DOHH2 (cell line): ENCODE measurements at regions not wholly inside any gene's neighbourhood (a gene's known extent, or its start where the extent isn't known, plus 50 kb on each side); places are given as distances from the start of the nearest gene placed in this dataset.

Experiments used
- H3F3A ChIP-seq: fragments of 200-600 bp; sonication (generic), shearing (Covaris generic); 2 replicates; pipeline ENCODE4 v1.6.0; 2016; ENCODE audit warnings: antibody characterized with exemption, mild to moderate bottlenecking; ENCODE audit not compliant: control insufficient read depth, insufficient read depth
- H3K27ac ChIP-seq: fragments of 200-600 bp; sonication (generic); 2 replicates; pipeline ENCODE4 v1.5.1; 2014; ENCODE audit warnings: low read depth, mild to moderate bottlenecking, low read length, moderate library complexity
- H3K27me3 ChIP-seq: fragments of 200-600 bp; sonication (generic); 2 replicates; pipeline ENCODE4 v1.6.1; 2014; ENCODE audit warnings: mild to moderate bottlenecking, low read length, mixed read lengths; ENCODE audit not compliant: control insufficient read depth
- H3K36me3 ChIP-seq: fragments of 200-600 bp; sonication (generic); 2 replicates; pipeline ENCODE4 v1.6.1; 2014; ENCODE audit warnings: mild to moderate bottlenecking, low read length, moderate library complexity, mixed read lengths; ENCODE audit not compliant: control insufficient read depth
- H3K4me1 ChIP-seq: fragments of 200-600 bp; sonication (generic); 2 replicates; pipeline ENCODE4 v1.6.1; 2014; ENCODE audit warnings: mild to moderate bottlenecking, low read length, mixed read lengths; ENCODE audit not compliant: control insufficient read depth
- H3K4me2 ChIP-seq: fragments of 200-600 bp; sonication (generic); 2 replicates; pipeline ENCODE4 v1.6.0; 2014; ENCODE audit warnings: mild to moderate bottlenecking, low read length, moderate library complexity
- H3K4me3 ChIP-seq: fragments of 200-600 bp; sonication (generic); 2 replicates; pipeline ENCODE4 v1.5.1; 2014; ENCODE audit warnings: mild to moderate bottlenecking, low read length, mixed read lengths
- H3K79me2 ChIP-seq: fragments of 200-600 bp; sonication (generic); 2 replicates; pipeline ENCODE4 v1.6.1; 2014; ENCODE audit warnings: mild to moderate bottlenecking, low read length, mixed read lengths; ENCODE audit not compliant: control insufficient read depth
- H3K9me2 ChIP-seq: fragments of 200-600 bp; sonication (generic); replicated peaks from 2 replicates; pipeline ENCODE4 v1.6.1; 2014; ENCODE audit warnings: mild to moderate bottlenecking, low read length, mixed read lengths; ENCODE audit not compliant: control insufficient read depth
- H3K9me3 ChIP-seq: fragments of 200-600 bp; sonication (generic); 2 replicates; pipeline ENCODE4 v1.6.1; 2014; ENCODE audit warnings: antibody characterized with exemption, low read length, mixed read lengths; ENCODE audit not compliant: control insufficient read depth, insufficient read depth
- H4K20me1 ChIP-seq: fragments of 200-600 bp; sonication (generic); 2 replicates; pipeline ENCODE4 v1.6.0; 2014; ENCODE audit warnings: low read depth, mild to moderate bottlenecking, antibody characterized with exemption, low read length, moderate library complexity; ENCODE audit not compliant: control insufficient read depth, insufficient read depth
- EZH2phosphoT487 ChIP-seq: fragments of 200-600 bp; sonication (generic); IDR thresholded peaks from 2 replicates; pipeline ENCODE4 v1.6.1; 2017; ENCODE audit warnings: borderline replicate concordance, mild to moderate bottlenecking, antibody characterized with exemption, low read length, moderate library complexity, mixed read lengths
- TF ChIP-seq, protein P1 (sequence below): fragments of 200-600 bp; sonication (generic); IDR thresholded peaks from one replicate; pipeline ENCODE4 v1.5.1; 2014; ENCODE audit warnings: antibody characterized with exemption, mild to moderate bottlenecking, low read depth, low read length; ENCODE audit not compliant: poor library complexity, severe bottlenecking

DNA sequence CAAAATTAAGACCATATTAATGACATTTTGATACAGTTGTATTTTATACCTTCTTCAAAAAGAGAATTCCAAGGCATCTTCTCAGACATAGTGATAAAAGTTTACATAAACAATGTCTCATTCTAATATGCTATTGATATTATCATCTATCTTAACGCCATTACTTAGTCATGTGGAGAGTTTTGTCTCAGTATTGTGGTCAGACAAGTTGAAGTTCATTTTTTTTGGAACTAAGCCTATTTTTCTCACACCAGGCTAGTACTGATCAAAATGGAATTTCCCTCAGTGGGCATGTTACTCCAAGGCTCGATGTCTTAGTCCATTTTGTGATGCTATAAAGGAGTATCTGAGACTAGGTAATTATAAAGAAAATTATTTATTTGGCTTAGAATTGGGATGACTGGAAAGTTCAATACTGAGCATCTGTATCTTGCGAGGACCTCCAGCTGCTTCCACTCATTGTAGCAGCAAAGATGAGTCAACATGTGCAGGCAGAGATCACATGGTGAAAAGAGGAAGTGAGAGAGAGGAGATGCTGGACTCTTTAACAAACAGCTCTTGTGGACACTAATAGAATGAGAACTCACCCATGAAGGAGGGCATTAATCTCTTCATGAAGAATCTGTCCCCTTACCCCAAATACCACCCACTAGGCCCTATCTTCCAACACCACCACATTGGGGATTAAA lies 825.5 kb upstream of the MANEA start:
- TF ChIP-seq EZH2phosphoT487, result no peak
- TF ChIP-seq, protein P1, sequence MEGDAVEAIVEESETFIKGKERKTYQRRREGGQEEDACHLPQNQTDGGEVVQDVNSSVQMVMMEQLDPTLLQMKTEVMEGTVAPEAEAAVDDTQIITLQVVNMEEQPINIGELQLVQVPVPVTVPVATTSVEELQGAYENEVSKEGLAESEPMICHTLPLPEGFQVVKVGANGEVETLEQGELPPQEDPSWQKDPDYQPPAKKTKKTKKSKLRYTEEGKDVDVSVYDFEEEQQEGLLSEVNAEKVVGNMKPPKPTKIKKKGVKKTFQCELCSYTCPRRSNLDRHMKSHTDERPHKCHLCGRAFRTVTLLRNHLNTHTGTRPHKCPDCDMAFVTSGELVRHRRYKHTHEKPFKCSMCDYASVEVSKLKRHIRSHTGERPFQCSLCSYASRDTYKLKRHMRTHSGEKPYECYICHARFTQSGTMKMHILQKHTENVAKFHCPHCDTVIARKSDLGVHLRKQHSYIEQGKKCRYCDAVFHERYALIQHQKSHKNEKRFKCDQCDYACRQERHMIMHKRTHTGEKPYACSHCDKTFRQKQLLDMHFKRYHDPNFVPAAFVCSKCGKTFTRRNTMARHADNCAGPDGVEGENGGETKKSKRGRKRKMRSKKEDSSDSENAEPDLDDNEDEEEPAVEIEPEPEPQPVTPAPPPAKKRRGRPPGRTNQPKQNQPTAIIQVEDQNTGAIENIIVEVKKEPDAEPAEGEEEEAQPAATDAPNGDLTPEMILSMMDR, result no peak

DNA sequence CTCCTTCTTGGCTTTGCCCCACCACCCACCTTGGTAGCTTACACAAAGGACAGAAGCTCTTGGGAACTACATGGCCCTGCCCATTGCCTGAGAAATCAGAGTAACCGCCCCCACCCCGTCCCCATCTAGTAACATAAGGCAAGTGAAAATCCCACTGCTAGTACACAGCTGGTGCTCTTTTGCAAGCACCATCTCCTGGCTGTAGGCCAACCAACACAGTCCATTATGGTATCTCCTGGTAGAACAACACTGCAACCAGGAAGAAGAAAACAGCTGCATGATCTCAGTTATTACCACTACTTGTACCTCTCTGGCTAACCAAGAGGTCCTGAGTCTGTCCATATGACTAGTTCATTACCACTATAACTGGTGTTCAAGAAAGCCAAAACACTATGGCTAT lies 841.1 kb upstream of the MANEA start:
- H3K36me3 ChIP-seq, result no peaks in the 10 kb centered on the region
- no peaks in the 10 kb centered on the region for H3K79me2 ChIP-seq
- H3K9me3 ChIP-seq, result no peaks in the 10 kb centered on the region
- no peaks in the 10 kb centered on the region for H3K9me2 ChIP-seq
- no peaks in the 10 kb centered on the region for H3F3A ChIP-seq
- no peak overlapping the region for H3K4me2 ChIP-seq
- no peaks in the 10 kb centered on the region for H3K27me3 ChIP-seq
- no peaks in the 10 kb centered on the region for H4K20me1 ChIP-seq
- H3K4me1 ChIP-seq, result no peaks in the 10 kb centered on the region
- H3K4me3 ChIP-seq, result no peak overlapping the region
- no peak overlapping the region for H3K27ac ChIP-seq
- TF ChIP-seq EZH2phosphoT487, result no peak
- TF ChIP-seq, protein P1, result no peak

More for the DNA sequence above, 825.5 kb upstream of the MANEA start:
- H3K4me1 ChIP-seq, result no peaks in the 10 kb centered on the region
- H3K27ac ChIP-seq, result no peak overlapping the region
- no peak overlapping the region for H3K4me3 ChIP-seq
- no peaks in the 10 kb centered on the region for H3K36me3 ChIP-seq
- no peaks in the 10 kb centered on the region for H4K20me1 ChIP-seq
- no peaks in the 10 kb centered on the region for H3K79me2 ChIP-seq
- no peaks in the 10 kb centered on the region for H3K9me2 ChIP-seq
- no peaks in the 10 kb centered on the region for H3F3A ChIP-seq
- no peak overlapping the region for H3K4me2 ChIP-seq
- H3K27me3 ChIP-seq, result no peaks in the 10 kb centered on the region
- H3K9me3 ChIP-seq, result no peaks in the 10 kb centered on the region

DNA sequence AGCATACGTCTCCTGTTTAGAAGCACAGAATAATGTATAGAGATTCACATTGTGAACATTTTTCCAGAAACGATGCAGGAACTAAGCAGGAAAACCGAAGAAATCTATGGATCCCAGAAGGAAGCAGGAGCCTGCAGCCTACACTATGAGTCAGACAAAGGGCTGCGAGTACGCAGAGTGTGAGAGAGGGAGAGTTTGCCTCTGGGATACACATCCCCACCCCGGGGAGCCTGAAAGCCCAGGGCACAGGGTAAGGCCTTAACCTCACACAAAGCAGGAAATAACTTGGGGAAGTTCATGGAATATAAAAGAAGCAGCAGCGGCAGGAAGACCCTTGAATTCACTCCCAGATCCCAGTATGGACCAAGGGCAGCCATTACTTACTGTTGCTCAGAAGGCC lies 842.1 kb upstream of the MANEA start:
- Histone ChIP-seq H3K4me2 (no peak overlapping the region), H3K4me1 (no peaks in the 10 kb centered on the region), H3K27me3 (no peaks in the 10 kb centered on the region), H4K20me1 (no peaks in the 10 kb centered on the region), H3K4me3 (no peak overlapping the region), H3K36me3 (no peaks in the 10 kb centered on the region), H3K9me2 (no peaks in the 10 kb centered on the region), H3K27ac (no peak overlapping the region), H3K79me2 (no peaks in the 10 kb centered on the region), H3F3A (no peaks in the 10 kb centered on the region), H3K9me3 (no peaks in the 10 kb centered on the region)
- TF ChIP-seq, protein P1, result no peak
- no peak for TF ChIP-seq EZH2phosphoT487
